ENCODE measurements at regions not wholly inside any gene's neighbourhood (a gene's known extent, or its start where the extent isn't known, plus 50 kb on each side); places are given as distances from the start of the nearest gene placed in this dataset.
A peak's percentile ranks its signal among the peaks of the same experiment; 100 is the strongest.

GRCh38 chr13:111469916-111470506 lies 149.6 kb downstream of the TEX29 start:
- Histone ChIP-seq H3K4me3 (no peak overlapping the region), H3K27me3 (peaks cover 0 to 22% (median 3%) of the 10 kb centered on the region in 3 donors), H3K27ac (no peak overlapping the region), H3K9me3 (no peaks in the 10 kb centered on the region), H3K4me1 (no peaks in the 10 kb centered on the region), H3K36me3 (no peaks in the 10 kb centered on the region)
- WGBS, 2 donors = 70 to 72% methylated on average over 20 of the region's 20 CpGs
- DNase-seq = peak; percentile 42
- TF ChIP-seq POLR2A (IDR thresholded peaks at IDR 0.05) = no peak
- no peak for TF ChIP-seq POLR2AphosphoS5 (IDR thresholded peaks at IDR 0.05)
- no peak for TF ChIP-seq EP300 (IDR thresholded peaks at IDR 0.05)
- no peak for TF ChIP-seq CTCF (IDR thresholded peaks at IDR 0.05)
- intact Hi-C loops (cut with DNase I) = loop anchor here (5.0 kb wide), 1 partner anchor 1137 kb away; no protein-coding TSS in a partner anchor

GRCh38 chr13:111470933-111471332 lies 150.5 kb downstream of the TEX29 start:
- no peak overlapping the region for H3K4me3 ChIP-seq
- DNase-seq = peak; percentile 51
- 92 to 94% methylated on average over 9 of the region's 9 CpGs for WGBS, 2 donors
- H3K36me3 ChIP-seq = no peaks in the 10 kb centered on the region
- intact Hi-C loops (cut with DNase I) = loop anchor here (5.0 kb wide), 1 partner anchor 1136 kb away; no protein-coding TSS in a partner anchor
- H3K4me1 ChIP-seq = no peaks in the 10 kb centered on the region
- peaks cover 0 to 16% (median 3%) of the 10 kb centered on the region in 3 donors for H3K27me3 ChIP-seq
- TF ChIP-seq POLR2AphosphoS5 (IDR thresholded peaks at IDR 0.05) = no peak
- TF ChIP-seq EP300 (IDR thresholded peaks at IDR 0.05) = no peak
- TF ChIP-seq CTCF (IDR thresholded peaks at IDR 0.05) = no peak
- TF ChIP-seq POLR2A (IDR thresholded peaks at IDR 0.05) = no peak
- no peaks in the 10 kb centered on the region for H3K9me3 ChIP-seq
- H3K27ac ChIP-seq = no peak overlapping the region

- WGBS, 2 donors = 73 to 88% methylated on average over 10 of the region's 10 CpGs
- peak; percentile 42 for DNase-seq
- intact Hi-C loops (cut with DNase I) = loop anchor here (5.0 kb wide), 1 partner anchor 1135 kb away; no protein-coding TSS in a partner anchor
- Histone ChIP-seq H3K4me3 (no peak overlapping the region), H3K27me3 (peaks cover 0 to 10% (median 3%) of the 10 kb centered on the region in 3 donors), H3K4me1 (no peaks in the 10 kb centered on the region), H3K27ac (no peak overlapping the region), H3K36me3 (no peaks in the 10 kb centered on the region), H3K9me3 (no peaks in the 10 kb centered on the region)
- TF ChIP-seq POLR2AphosphoS5 (IDR thresholded peaks at IDR 0.05) (no peak), EP300 (IDR thresholded peaks at IDR 0.05) (no peak), POLR2A (IDR thresholded peaks at IDR 0.05) (no peak), CTCF (IDR thresholded peaks at IDR 0.05) (no peak)
Observed at GRCh38 chr13:111472083-111472482, 151.6 kb downstream of the TEX29 start.

GRCh38 chr13:111472559-111473460 lies 152.4 kb downstream of the TEX29 start:
- Histone ChIP-seq H3K27me3 (peaks cover 0 to 5% (median 3%) of the 10 kb centered on the region in 3 donors), H3K4me3 (no peak overlapping the region), H3K36me3 (no peaks in the 10 kb centered on the region), H3K27ac (no peak overlapping the region), H3K4me1 (no peaks in the 10 kb centered on the region), H3K9me3 (no peaks in the 10 kb centered on the region)
- TF ChIP-seq POLR2AphosphoS5 (IDR thresholded peaks at IDR 0.05) (no peak), EP300 (IDR thresholded peaks at IDR 0.05) (no peak), POLR2A (IDR thresholded peaks at IDR 0.05) (no peak), CTCF (IDR thresholded peaks at IDR 0.05) (no peak)
- WGBS, 2 donors = 71 to 78% methylated on average over 19 of the region's 19 CpGs
- intact Hi-C loops (cut with DNase I) = loop anchor here (5.0 kb wide), 1 partner anchor 1134 kb away; no protein-coding TSS in a partner anchor
- peak; percentile 48 for DNase-seq

Data from sigmoid colon (tissue), 6 donors.